Epidermal melanocyte (primary cell): ENCODE measurements at regions not wholly inside any gene's neighbourhood (a gene's known extent, or its start where the extent isn't known, plus 50 kb on each side); places are given as distances from the start of the nearest gene placed in this dataset.

Experiments used
- DNase-seq: peaks from one replicate; pipeline ENCODE4 v3.0.0; 2011; ENCODE audit warnings: low spot score; ENCODE audit not compliant: insufficient read length

DNA sequence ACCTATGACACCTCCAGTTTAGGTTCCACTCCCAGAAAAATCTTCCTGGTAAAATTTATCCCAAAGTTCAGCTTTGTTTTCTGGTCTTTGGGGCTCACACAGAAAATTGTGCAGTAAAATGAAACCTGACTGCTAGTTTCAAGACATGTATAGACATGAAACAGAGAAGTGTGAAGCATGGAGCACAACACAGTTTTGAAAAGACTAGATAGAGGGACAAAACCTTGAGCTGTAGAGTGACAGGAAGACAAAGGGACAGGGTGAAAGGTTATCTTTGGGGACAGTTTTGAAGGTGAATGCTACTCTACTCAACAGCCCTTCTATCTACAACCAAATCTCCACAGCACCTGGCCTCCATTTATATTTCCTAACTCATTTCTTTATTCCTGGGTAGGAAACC is 352.6 kb downstream of the RBM43 start:
- DNase-seq, result no peak

- no peak for DNase-seq
Observed at GRCh38 chr2:150907466-150907865, 354.2 kb downstream of the RBM43 start.

GRCh38 chr2:150903461-150903860 is 358.2 kb downstream of the RBM43 start:
- no peak for DNase-seq

GRCh38 chr2:150903055-150903454 is 358.6 kb downstream of the RBM43 start:
- DNase-seq, result no peak

DNA sequence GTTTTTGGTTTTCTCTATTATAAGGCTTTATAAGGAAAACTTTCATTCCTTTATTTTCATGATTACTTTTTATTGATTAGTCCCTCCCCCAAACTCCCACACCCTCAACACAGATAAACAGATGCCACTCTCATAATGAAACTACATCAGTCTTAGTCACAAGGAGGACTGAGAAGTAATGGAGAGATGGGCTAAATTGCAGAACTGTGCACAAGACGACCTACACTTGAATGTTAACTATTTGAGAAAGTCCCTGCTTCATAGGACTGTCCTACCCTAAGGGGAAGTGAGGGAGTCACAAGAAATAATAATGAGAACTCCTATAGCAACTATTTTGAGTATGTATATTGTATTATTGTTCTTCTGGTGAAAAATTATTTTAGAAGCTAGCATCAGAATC is 360.8 kb downstream of the RBM43 start:
- DNase-seq, result no peak

- no peak for DNase-seq
Observed at GRCh38 chr2:150895968-150896367, 365.7 kb downstream of the RBM43 start.

- DNase-seq, result no peak
Observed at GRCh38 chr2:150889141-150889540, 372.5 kb downstream of the RBM43 start.

GRCh38 chr2:150888337-150888736 is 373.3 kb downstream of the RBM43 start:
- DNase-seq, result no peak

- no peak for DNase-seq
Observed at GRCh38 chr2:150887926-150888325, 373.7 kb downstream of the RBM43 start.

GRCh38 chr2:150885774-150886386 is 375.8 kb downstream of the RBM43 start:
- DNase-seq, result no peak

- DNase-seq, result no peak
Observed at GRCh38 chr2:150885236-150885635, 376.4 kb downstream of the RBM43 start.

GRCh38 chr2:150883613-150883895 is 378.1 kb downstream of the RBM43 start:
- DNase-seq, result no peak

DNA sequence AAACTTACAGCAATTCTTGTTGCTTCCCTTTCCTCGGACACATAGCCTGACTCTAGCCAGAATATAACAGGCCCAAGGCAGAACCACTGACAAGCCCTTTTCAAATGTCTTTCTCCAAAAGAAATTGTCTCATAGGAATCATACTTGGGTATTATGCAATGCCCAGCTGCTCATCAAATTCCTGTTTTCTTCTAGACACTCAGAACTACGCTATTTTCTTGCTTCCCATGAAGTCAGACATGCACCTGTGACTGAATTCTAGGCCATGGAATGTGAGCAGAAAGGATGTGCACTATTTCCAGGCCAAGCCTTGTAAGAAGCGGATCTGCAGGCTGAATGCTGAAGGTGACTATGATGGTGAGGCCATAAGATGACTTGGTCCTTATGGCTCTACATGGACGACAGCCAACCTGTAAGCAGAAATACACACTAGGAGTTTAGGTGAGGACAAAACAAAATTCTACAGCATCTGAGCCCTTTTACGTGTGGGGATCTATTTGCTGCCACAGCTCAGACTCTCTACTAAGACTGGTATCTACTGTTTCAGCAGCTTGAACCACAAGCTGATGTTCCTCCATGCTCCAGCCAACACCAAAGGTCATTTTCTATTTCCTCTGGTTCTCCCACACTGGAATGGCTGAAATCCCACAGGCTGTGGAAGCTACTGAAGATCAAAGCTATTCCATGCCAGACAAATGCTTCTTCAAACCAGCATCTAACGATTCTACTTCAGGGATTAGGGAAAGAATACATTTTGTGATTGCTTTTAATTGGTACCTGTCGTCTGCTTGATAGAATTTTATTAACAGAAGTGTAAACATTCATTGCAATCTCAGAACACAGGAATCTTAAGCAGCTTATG is 378.7 kb downstream of the RBM43 start:
- DNase-seq, result no peak

DNA sequence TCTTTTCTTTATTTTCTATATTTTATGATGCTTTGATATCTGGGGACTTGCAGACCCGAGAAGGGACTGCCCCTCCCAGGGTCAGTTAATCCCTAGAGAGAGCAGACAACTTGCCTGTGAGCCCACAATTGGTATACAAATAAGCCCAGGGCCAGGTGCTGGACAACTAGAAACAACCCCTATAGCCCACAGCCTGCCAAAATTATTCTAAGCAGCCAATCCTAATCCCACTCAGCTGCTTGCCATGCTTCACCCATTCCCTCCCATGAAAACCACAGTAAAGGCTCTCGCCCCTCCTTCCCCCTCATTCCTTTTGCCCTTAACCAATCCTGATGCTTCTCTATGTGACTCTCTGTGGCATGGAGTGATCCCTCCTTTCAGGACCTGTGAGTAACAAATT is 380.7 kb downstream of the RBM43 start:
- DNase-seq, result no peak

DNA sequence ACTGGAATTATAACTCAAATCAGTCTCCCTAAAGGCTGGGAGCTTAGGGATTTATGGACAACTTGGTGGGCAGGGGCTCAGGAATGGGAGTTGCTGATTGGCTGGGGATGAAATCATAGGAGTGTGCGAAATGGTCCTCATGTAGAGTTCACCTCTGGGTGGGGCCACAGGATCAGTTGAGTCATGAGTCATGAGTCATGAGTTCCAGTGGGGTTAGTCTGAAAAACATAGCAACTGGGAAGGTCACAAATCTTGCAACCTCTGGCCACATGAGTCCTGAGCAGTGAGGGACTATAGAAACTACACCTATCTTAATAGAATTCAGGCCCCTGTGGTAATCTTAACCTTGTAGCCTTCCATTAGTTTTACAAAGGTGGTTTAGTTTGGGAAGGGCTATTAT is 383.3 kb downstream of the RBM43 start:
- no peak for DNase-seq

- DNase-seq, result no peak
Observed at GRCh38 chr2:150876251-150876950, 385.3 kb downstream of the RBM43 start.

DNA sequence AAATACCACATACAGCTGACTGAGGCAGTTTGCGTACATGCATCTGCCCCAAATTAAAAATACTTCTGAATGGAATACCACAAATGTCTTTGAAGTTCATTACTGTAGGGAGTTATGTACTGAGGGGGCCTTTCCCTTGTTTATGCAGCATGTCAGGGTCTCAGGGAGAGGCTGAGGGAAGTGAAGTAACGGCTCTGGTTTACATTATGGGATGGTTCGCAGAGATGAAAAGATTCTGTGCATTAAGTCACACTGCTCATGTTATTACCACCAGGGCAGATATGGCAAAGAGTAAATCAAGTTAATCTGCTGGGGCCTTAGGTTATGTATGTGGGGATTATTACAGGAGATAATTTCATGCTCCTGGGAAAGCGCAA is 385.9 kb upstream of the RND3 start:
- no peak for DNase-seq

DNA sequence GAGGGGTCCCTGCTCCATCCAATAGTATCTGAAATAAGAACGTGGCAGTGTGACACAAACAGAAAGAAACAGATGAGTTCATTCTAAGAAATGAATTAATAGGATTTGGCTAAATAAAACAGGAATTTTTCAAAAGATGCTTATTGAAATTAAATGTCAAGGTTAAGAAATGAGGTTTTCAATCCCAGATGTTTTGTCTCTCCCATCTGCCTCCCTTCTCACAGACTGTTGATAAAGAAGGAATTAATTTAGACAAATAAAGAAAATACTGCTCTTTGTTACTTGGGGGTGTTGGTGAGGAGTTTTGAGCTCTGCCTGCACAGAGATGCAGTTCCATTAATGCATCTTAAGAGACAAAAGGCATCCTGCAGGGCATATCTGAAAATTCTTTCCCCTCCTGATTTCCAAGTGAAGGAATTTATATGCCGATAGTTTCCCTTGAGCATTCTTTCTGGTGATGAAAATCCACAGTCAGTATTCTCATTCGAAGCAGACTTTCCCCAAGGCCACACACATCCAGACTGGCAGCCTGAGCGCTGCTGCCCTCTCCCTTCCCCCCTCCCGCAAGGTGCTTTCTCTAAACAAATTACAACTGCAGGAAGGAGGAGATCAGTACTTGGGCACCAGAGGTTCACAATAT is 385.4 kb upstream of the RND3 start:
- DNase-seq, result no peak

DNA sequence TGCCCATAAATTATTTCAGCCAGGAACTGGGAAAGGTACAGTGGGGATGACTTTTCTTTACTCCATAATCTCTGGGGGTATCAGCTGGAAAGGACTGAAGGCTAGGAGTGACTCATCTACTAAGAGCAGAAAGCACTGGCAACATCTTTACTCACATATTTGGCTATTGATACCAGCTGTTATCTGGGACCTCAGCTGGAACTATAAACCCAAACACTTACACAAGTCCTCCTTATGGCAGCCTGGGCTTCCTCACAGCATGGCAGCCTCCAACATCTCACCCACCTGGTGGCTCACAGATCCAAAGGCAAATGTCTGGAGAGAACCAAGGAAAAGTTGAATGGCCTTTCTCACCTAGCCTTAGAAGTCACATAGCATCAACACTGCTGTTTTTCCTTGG is 379.0 kb upstream of the RND3 start:
- DNase-seq, result no peak

DNA sequence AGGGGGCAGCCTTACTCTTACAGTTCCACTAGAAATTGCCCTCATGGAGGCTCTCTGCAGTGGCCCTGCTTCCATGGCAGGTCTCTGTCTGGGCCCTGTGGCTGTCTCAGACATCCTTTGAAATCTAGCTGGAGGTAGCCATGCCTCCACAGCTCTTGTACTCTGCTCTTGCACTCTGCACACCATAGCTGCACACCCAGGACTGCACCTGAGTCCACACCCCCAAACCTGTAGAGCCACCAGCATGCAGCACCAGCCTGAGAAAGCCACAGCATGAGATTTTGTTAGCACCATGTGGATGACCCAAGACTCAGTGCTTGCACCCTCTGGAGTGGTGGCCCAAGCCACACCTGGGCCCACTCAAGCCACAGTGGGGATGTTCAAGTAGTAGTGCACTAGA is 376.2 kb upstream of the RND3 start:
- no peak for DNase-seq

- DNase-seq, result no peak
Observed at GRCh38 chr2:150860301-150860700, 372.8 kb upstream of the RND3 start.

GRCh38 chr2:150859877-150860276 is 372.4 kb upstream of the RND3 start:
- no peak for DNase-seq
